DOHH2 (cell line): ENCODE measurements at regions not wholly inside any gene's neighbourhood (a gene's known extent, or its start where the extent isn't known, plus 50 kb on each side); places are given as distances from the start of the nearest gene placed in this dataset.

Experiments used
- H3F3A ChIP-seq: fragments of 200-600 bp; sonication (generic), shearing (Covaris generic); 2 replicates; pipeline ENCODE4 v1.6.0; 2016; ENCODE audit warnings: antibody characterized with exemption, mild to moderate bottlenecking; ENCODE audit not compliant: control insufficient read depth, insufficient read depth
- H3K27ac ChIP-seq: fragments of 200-600 bp; sonication (generic); 2 replicates; pipeline ENCODE4 v1.5.1; 2014; ENCODE audit warnings: low read depth, mild to moderate bottlenecking, low read length, moderate library complexity
- H3K27me3 ChIP-seq: fragments of 200-600 bp; sonication (generic); 2 replicates; pipeline ENCODE4 v1.6.1; 2014; ENCODE audit warnings: mild to moderate bottlenecking, low read length, mixed read lengths; ENCODE audit not compliant: control insufficient read depth
- H3K36me3 ChIP-seq: fragments of 200-600 bp; sonication (generic); 2 replicates; pipeline ENCODE4 v1.6.1; 2014; ENCODE audit warnings: mild to moderate bottlenecking, low read length, moderate library complexity, mixed read lengths; ENCODE audit not compliant: control insufficient read depth
- H3K4me1 ChIP-seq: fragments of 200-600 bp; sonication (generic); 2 replicates; pipeline ENCODE4 v1.6.1; 2014; ENCODE audit warnings: mild to moderate bottlenecking, low read length, mixed read lengths; ENCODE audit not compliant: control insufficient read depth
- H3K4me2 ChIP-seq: fragments of 200-600 bp; sonication (generic); 2 replicates; pipeline ENCODE4 v1.6.0; 2014; ENCODE audit warnings: mild to moderate bottlenecking, low read length, moderate library complexity
- H3K4me3 ChIP-seq: fragments of 200-600 bp; sonication (generic); 2 replicates; pipeline ENCODE4 v1.5.1; 2014; ENCODE audit warnings: mild to moderate bottlenecking, low read length, mixed read lengths
- H3K79me2 ChIP-seq: fragments of 200-600 bp; sonication (generic); 2 replicates; pipeline ENCODE4 v1.6.1; 2014; ENCODE audit warnings: mild to moderate bottlenecking, low read length, mixed read lengths; ENCODE audit not compliant: control insufficient read depth
- H3K9me2 ChIP-seq: fragments of 200-600 bp; sonication (generic); replicated peaks from 2 replicates; pipeline ENCODE4 v1.6.1; 2014; ENCODE audit warnings: mild to moderate bottlenecking, low read length, mixed read lengths; ENCODE audit not compliant: control insufficient read depth
- H3K9me3 ChIP-seq: fragments of 200-600 bp; sonication (generic); 2 replicates; pipeline ENCODE4 v1.6.1; 2014; ENCODE audit warnings: antibody characterized with exemption, low read length, mixed read lengths; ENCODE audit not compliant: control insufficient read depth, insufficient read depth
- H4K20me1 ChIP-seq: fragments of 200-600 bp; sonication (generic); 2 replicates; pipeline ENCODE4 v1.6.0; 2014; ENCODE audit warnings: low read depth, mild to moderate bottlenecking, antibody characterized with exemption, low read length, moderate library complexity; ENCODE audit not compliant: control insufficient read depth, insufficient read depth
- EZH2phosphoT487 ChIP-seq: fragments of 200-600 bp; sonication (generic); IDR thresholded peaks from 2 replicates; pipeline ENCODE4 v1.6.1; 2017; ENCODE audit warnings: borderline replicate concordance, mild to moderate bottlenecking, antibody characterized with exemption, low read length, moderate library complexity, mixed read lengths
- TF ChIP-seq, protein P1 (sequence below): fragments of 200-600 bp; sonication (generic); IDR thresholded peaks from one replicate; pipeline ENCODE4 v1.5.1; 2014; ENCODE audit warnings: antibody characterized with exemption, mild to moderate bottlenecking, low read depth, low read length; ENCODE audit not compliant: poor library complexity, severe bottlenecking

DNA sequence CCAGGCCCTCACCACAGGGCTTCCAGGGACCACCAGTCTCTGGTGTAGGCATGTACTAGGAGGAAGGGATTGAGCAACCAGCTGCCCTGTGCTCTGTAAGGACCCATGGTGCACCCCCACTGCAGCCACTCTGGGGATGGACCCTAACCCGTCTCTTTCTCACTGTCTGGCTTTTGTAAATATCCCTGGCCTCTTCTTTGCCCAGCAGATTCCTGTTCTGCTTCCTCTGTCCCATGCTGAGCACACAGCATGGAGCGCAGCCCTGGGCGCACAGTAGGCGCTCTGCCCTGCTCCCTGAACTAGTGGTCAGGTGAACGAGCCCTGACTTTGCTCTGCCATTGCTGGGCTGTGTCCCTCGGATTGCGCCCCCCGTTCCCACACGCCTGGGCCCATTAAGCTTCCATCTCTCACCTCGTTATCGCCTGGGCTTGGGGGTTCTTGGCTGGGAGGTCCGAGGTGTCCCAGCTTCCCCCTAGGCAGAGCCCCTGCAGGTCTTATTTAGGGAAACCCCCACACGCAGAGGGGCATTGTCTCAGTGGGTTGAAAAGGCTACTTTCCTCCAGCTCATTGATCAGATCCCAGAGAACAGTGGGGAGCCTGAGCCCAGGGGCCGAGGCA is 162.1 kb downstream of the MYCN start:
- no peaks in the 10 kb centered on the region for H3K79me2 ChIP-seq
- H3K9me3 ChIP-seq: no peaks in the 10 kb centered on the region
- H4K20me1 ChIP-seq: no peaks in the 10 kb centered on the region
- no peaks in the 10 kb centered on the region for H3K36me3 ChIP-seq
- H3K9me2 ChIP-seq: no peaks in the 10 kb centered on the region
- TF ChIP-seq EZH2phosphoT487: no peak
- TF ChIP-seq, protein P1, sequence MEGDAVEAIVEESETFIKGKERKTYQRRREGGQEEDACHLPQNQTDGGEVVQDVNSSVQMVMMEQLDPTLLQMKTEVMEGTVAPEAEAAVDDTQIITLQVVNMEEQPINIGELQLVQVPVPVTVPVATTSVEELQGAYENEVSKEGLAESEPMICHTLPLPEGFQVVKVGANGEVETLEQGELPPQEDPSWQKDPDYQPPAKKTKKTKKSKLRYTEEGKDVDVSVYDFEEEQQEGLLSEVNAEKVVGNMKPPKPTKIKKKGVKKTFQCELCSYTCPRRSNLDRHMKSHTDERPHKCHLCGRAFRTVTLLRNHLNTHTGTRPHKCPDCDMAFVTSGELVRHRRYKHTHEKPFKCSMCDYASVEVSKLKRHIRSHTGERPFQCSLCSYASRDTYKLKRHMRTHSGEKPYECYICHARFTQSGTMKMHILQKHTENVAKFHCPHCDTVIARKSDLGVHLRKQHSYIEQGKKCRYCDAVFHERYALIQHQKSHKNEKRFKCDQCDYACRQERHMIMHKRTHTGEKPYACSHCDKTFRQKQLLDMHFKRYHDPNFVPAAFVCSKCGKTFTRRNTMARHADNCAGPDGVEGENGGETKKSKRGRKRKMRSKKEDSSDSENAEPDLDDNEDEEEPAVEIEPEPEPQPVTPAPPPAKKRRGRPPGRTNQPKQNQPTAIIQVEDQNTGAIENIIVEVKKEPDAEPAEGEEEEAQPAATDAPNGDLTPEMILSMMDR: no peak
- H3K27me3 ChIP-seq: no peaks in the 10 kb centered on the region
- H3K4me2 ChIP-seq: no peak overlapping the region
- H3F3A ChIP-seq: no peaks in the 10 kb centered on the region
- no peak overlapping the region for H3K27ac ChIP-seq
- no peak overlapping the region for H3K4me3 ChIP-seq
- no peaks in the 10 kb centered on the region for H3K4me1 ChIP-seq

DNA sequence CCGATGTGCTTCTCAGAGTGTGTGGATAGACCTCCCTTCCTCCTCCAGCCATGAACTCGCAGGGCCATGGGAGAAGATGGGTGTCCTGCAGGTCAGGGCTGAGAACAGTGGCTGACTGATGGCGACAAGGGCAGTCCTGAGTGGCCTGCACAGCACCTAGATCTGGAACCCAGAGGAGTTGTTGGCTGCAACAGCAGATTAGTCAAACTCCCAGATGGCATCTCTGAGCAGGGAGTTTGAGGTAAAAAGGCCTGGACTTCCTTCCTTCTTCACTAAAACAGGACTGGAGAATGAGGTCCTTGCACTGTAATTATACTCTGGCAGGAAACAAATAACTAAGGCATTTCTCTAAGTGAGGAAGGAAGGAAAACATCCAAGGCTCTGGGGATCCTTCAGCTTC is 160.8 kb downstream of the MYCN start:
- no peaks in the 10 kb centered on the region for H3F3A ChIP-seq
- H3K79me2 ChIP-seq: no peaks in the 10 kb centered on the region
- H3K9me2 ChIP-seq: no peaks in the 10 kb centered on the region
- TF ChIP-seq EZH2phosphoT487: no peak
- TF ChIP-seq, protein P1: no peak
- no peaks in the 10 kb centered on the region for H3K36me3 ChIP-seq
- H3K4me1 ChIP-seq: no peaks in the 10 kb centered on the region
- no peak overlapping the region for H3K27ac ChIP-seq
- no peaks in the 10 kb centered on the region for H4K20me1 ChIP-seq
- H3K9me3 ChIP-seq: no peaks in the 10 kb centered on the region
- no peaks in the 10 kb centered on the region for H3K27me3 ChIP-seq
- no peak overlapping the region for H3K4me3 ChIP-seq
- no peak overlapping the region for H3K4me2 ChIP-seq

- no peaks in the 10 kb centered on the region for H3K9me3 ChIP-seq
Observed at GRCh38 chr2:16100006-16100405, 159.7 kb downstream of the MYCN start.

More at GRCh38 chr2:16100006-16100405, 159.7 kb downstream of the MYCN start:
- no peaks in the 10 kb centered on the region for H3F3A ChIP-seq
- no peaks in the 10 kb centered on the region for H3K36me3 ChIP-seq
- no peak overlapping the region for H3K4me2 ChIP-seq
- no peaks in the 10 kb centered on the region for H3K4me1 ChIP-seq
- no peaks in the 10 kb centered on the region for H3K79me2 ChIP-seq
- H3K27ac ChIP-seq: no peak overlapping the region
- no peaks in the 10 kb centered on the region for H3K9me2 ChIP-seq
- no peaks in the 10 kb centered on the region for H4K20me1 ChIP-seq
- H3K4me3 ChIP-seq: no peak overlapping the region
- H3K27me3 ChIP-seq: no peaks in the 10 kb centered on the region
- TF ChIP-seq EZH2phosphoT487: no peak
- TF ChIP-seq, protein P1: no peak
